SK-N-SH treated with all-trans-retinoic acid at 6 μM for 48 hours (cell line): ENCODE measurements at regions not wholly inside any gene's neighbourhood (a gene's known extent, or its start where the extent isn't known, plus 50 kb on each side); places are given as distances from the start of the nearest gene placed in this dataset.

Experiments
- ARNTL ChIP-seq: fragments of 450-650 bp; formaldehyde crosslinking; IDR thresholded peaks from 2 replicates; pipeline ENCODE4 v1.5.0; 2020; ENCODE audit warnings: low read depth, mild to moderate bottlenecking, moderate library complexity, borderline replicate concordance
- BACH2 ChIP-seq: fragments of 250-450 bp; sonication (Bioruptor Pico); IDR thresholded peaks from 2 replicates; pipeline ENCODE4 v1.9.0; 2021; ENCODE audit warnings: mild to moderate bottlenecking, borderline replicate concordance
- CREB5 ChIP-seq: fragments of 250-450 bp; sonication (Bioruptor Pico); IDR thresholded peaks from 2 replicates; pipeline ENCODE4 v1.5.1; 2020; ENCODE audit warnings: low read depth, mild to moderate bottlenecking, moderate library complexity
- CSRNP3 ChIP-seq: fragments of 250-450 bp; sonication (Bioruptor Pico); IDR thresholded peaks from 2 replicates; pipeline ENCODE4 v1.5.1; 2021; ENCODE audit warnings: mild to moderate bottlenecking, moderate library complexity
- OSR1 ChIP-seq: fragments of 250-450 bp; sonication (Bioruptor Pico); IDR thresholded peaks from 2 replicates; pipeline ENCODE4 v1.8.0; 2022; ENCODE audit warnings: moderate library complexity, mild to moderate bottlenecking, inconsistent platforms
- SNAI2 ChIP-seq: fragments of 250-450 bp; sonication (Bioruptor Pico); IDR thresholded peaks from 2 replicates; pipeline ENCODE4 v1.5.0; 2020; ENCODE audit warnings: mild to moderate bottlenecking, moderate library complexity
- TOX ChIP-seq: fragments of 250-450 bp; sonication (Bioruptor Pico); IDR thresholded peaks from 2 replicates; pipeline ENCODE4 v1.8.0; 2021; ENCODE audit warnings: mild to moderate bottlenecking, moderate library complexity, borderline replicate concordance
- ZFP3 ChIP-seq: fragments of 250-450 bp; sonication (Bioruptor Pico); IDR thresholded peaks from 2 replicates; pipeline ENCODE4 v1.5.0; 2020; ENCODE audit warnings: mild to moderate bottlenecking, moderate library complexity
- ZNF565 ChIP-seq: fragments of 450-650 bp; formaldehyde crosslinking; conservative IDR thresholded peaks from 2 replicates; pipeline ENCODE4 v1.5.0; 2020; ENCODE audit warnings: low read depth, mild to moderate bottlenecking, moderate library complexity
- ZNF70 ChIP-seq: fragments of 450-650 bp; formaldehyde crosslinking; IDR thresholded peaks from 2 replicates; pipeline ENCODE4 v1.5.0; 2020; ENCODE audit warnings: mild to moderate bottlenecking, moderate library complexity
- TF ChIP-seq, protein P1 (sequence below): fragments of 250-450 bp; sonication (Bioruptor Pico); IDR thresholded peaks from 2 replicates; pipeline ENCODE4 v1.8.0; 2020; ENCODE audit warnings: mild to moderate bottlenecking, moderate library complexity, borderline replicate concordance

DNA sequence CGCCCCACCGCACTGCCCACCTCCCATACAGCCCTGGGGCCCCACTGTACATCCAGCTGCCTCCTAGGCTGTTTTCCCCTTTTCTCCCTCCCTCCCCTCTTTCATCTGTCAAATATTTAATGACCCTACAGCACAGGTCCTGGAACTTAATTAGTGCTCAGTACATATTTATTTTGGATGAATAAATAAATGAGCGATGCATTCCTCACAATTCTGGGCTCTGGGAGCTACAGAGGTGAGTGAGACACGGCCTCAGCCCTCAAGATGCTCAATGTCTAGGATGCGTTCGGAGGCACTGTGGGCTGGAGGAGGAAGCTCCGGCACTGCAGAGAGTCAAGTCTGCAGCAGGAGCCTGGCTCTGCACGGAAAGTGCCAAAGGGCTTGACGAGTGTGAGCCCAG lies 175.0 kb downstream of the FAM43A start:
- no peak for TF ChIP-seq CREB5 (CRISPR knock-in tag)
- TF ChIP-seq OSR1 (CRISPR knock-in tag) = no peak
- no peak for TF ChIP-seq SNAI2 (CRISPR knock-in tag)
- TF ChIP-seq ZFP3 (CRISPR knock-in tag) = no peak
- TF ChIP-seq CSRNP3 = no peak
- TF ChIP-seq ZNF565 (CRISPR knock-in tag) = no peak
- no peak for TF ChIP-seq TOX (CRISPR knock-in tag)
- TF ChIP-seq, protein P1, sequence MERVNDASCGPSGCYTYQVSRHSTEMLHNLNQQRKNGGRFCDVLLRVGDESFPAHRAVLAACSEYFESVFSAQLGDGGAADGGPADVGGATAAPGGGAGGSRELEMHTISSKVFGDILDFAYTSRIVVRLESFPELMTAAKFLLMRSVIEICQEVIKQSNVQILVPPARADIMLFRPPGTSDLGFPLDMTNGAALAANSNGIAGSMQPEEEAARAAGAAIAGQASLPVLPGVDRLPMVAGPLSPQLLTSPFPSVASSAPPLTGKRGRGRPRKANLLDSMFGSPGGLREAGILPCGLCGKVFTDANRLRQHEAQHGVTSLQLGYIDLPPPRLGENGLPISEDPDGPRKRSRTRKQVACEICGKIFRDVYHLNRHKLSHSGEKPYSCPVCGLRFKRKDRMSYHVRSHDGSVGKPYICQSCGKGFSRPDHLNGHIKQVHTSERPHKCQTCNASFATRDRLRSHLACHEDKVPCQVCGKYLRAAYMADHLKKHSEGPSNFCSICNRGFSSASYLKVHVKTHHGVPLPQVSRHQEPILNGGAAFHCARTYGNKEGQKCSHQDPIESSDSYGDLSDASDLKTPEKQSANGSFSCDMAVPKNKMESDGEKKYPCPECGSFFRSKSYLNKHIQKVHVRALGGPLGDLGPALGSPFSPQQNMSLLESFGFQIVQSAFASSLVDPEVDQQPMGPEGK (CRISPR knock-in tag) = no peak
- no peak for TF ChIP-seq ZNF70
- no peak for TF ChIP-seq BACH2 (CRISPR knock-in tag)
- TF ChIP-seq ARNTL (CRISPR knock-in tag) = no peak
